ENCODE measurements at regions not wholly inside any gene's neighbourhood (a gene's known extent, or its start where the extent isn't known, plus 50 kb on each side); places are given as distances from the start of the nearest gene placed in this dataset.
A peak's percentile ranks its signal among the peaks of the same experiment; 100 is the strongest.

GRCh38 chr7:12965767-12966166 lies 278.3 kb downstream of the ARL4A start:
- Mint-ChIP-seq H3K27ac (ENCODE audit: unreplicated experiment) (no peak overlapping the region), H3K4me1 (peaks cover 64% of the 10 kb centered on the region), H3K36me3 (ENCODE audit: low read depth) (no peaks in the 10 kb centered on the region), H3K4me3 (no peak overlapping the region), H3K27me3 (ENCODE audit: low read depth) (no peaks in the 10 kb centered on the region), H3K9me3 (no peaks in the 10 kb centered on the region)
- TF ChIP-seq, protein P1, sequence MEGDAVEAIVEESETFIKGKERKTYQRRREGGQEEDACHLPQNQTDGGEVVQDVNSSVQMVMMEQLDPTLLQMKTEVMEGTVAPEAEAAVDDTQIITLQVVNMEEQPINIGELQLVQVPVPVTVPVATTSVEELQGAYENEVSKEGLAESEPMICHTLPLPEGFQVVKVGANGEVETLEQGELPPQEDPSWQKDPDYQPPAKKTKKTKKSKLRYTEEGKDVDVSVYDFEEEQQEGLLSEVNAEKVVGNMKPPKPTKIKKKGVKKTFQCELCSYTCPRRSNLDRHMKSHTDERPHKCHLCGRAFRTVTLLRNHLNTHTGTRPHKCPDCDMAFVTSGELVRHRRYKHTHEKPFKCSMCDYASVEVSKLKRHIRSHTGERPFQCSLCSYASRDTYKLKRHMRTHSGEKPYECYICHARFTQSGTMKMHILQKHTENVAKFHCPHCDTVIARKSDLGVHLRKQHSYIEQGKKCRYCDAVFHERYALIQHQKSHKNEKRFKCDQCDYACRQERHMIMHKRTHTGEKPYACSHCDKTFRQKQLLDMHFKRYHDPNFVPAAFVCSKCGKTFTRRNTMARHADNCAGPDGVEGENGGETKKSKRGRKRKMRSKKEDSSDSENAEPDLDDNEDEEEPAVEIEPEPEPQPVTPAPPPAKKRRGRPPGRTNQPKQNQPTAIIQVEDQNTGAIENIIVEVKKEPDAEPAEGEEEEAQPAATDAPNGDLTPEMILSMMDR (conservative IDR thresholded peaks at IDR 0.05), result no peak
- DNase-seq (ENCODE audit: low read depth, low spot score), result no peak

- peaks cover 63% of the 10 kb centered on the region for H3K4me1 Mint-ChIP-seq
- H3K9me3 Mint-ChIP-seq, result peaks cover 3% of the 10 kb centered on the region
These were observed 279.9 kb downstream of the ARL4A start for GRCh38 chr7:12967322-12967721.

GRCh38 chr7:12968836-12969422 lies 281.5 kb downstream of the ARL4A start:
- no peak for DNase-seq (ENCODE audit: low read depth, low spot score)
- Mint-ChIP-seq H3K4me1 (peaks cover 49% of the 10 kb centered on the region), H3K27ac (ENCODE audit: unreplicated experiment) (no peak overlapping the region), H3K9me3 (peaks cover 3% of the 10 kb centered on the region), H3K36me3 (ENCODE audit: low read depth) (no peaks in the 10 kb centered on the region), H3K4me3 (no peak overlapping the region), H3K27me3 (ENCODE audit: low read depth) (no peaks in the 10 kb centered on the region)
- TF ChIP-seq, protein P1 (conservative IDR thresholded peaks at IDR 0.05), result no peak

More at GRCh38 chr7:12967322-12967721, 279.9 kb downstream of the ARL4A start:
- H3K27me3 Mint-ChIP-seq (ENCODE audit: low read depth), result no peaks in the 10 kb centered on the region
- TF ChIP-seq, protein P1 (conservative IDR thresholded peaks at IDR 0.05), result no peak
- H3K4me3 Mint-ChIP-seq, result no peak overlapping the region
- no peaks in the 10 kb centered on the region for H3K36me3 Mint-ChIP-seq (ENCODE audit: low read depth)
- DNase-seq (ENCODE audit: low read depth, low spot score), result no peak
- no peak overlapping the region for H3K27ac Mint-ChIP-seq (ENCODE audit: unreplicated experiment)

GRCh38 chr7:12970626-12971025 lies 283.2 kb downstream of the ARL4A start:
- no peak for DNase-seq (ENCODE audit: low read depth, low spot score)
- H3K36me3 Mint-ChIP-seq (ENCODE audit: low read depth), result peaks cover 3% of the 10 kb centered on the region
- TF ChIP-seq, protein P1 (conservative IDR thresholded peaks at IDR 0.05), result no peak

GRCh38 chr7:12974451-12975166 lies 287.2 kb downstream of the ARL4A start:
- no peak for DNase-seq (ENCODE audit: low read depth, low spot score)
- Mint-ChIP-seq H3K4me3 (no peak overlapping the region), H3K4me1 (peaks cover 16% of the 10 kb centered on the region), H3K27me3 (ENCODE audit: low read depth) (no peaks in the 10 kb centered on the region), H3K27ac (ENCODE audit: unreplicated experiment) (no peak overlapping the region), H3K9me3 (peaks cover 5% of the 10 kb centered on the region), H3K36me3 (ENCODE audit: low read depth) (peaks cover 3% of the 10 kb centered on the region)
- TF ChIP-seq, protein P1 (conservative IDR thresholded peaks at IDR 0.05), result no peak

More at GRCh38 chr7:12970626-12971025, 283.2 kb downstream of the ARL4A start:
- H3K27ac Mint-ChIP-seq (ENCODE audit: unreplicated experiment), result peak overlapping the region; percentile 90
- H3K4me3 Mint-ChIP-seq, result no peak overlapping the region
- H3K9me3 Mint-ChIP-seq, result peaks cover 5% of the 10 kb centered on the region
- H3K27me3 Mint-ChIP-seq (ENCODE audit: low read depth), result no peaks in the 10 kb centered on the region
- H3K4me1 Mint-ChIP-seq, result peaks cover 46% of the 10 kb centered on the region
